ENCODE measurements at regions not wholly inside any gene's neighbourhood (a gene's known extent, or its start where the extent isn't known, plus 50 kb on each side); places are given as distances from the start of the nearest gene placed in this dataset.

DNA sequence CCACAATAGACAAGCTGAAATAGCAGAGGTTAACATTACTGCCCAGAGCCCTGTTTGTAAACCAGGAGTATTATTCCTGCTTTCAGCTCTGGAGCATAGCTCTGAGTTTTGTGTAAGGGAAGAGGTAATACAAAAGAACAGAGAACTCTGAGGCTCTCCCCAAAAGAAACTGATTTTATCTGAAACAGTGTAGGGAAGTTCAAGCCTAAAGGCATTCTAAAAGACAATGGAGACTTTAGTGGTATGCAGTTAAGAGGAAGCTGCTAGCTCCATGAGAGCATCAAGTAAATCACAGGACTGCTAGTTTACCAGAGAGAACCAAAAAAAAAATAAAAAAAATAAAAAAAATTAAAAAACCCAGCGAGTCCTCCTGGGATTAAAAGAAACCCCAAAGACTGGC lies 146.6 kb upstream of the PCSK5 start:
- Histone ChIP-seq H3K4me1 (ENCODE audit: insufficient read depth, low read length, poor library complexity, severe bottlenecking) (no peaks in the 10 kb centered on the region), H3F3A (ENCODE audit: low read depth) (no peaks in the 10 kb centered on the region), H4K20me1 (ENCODE audit: insufficient read depth, low read length, poor library complexity, severe bottlenecking) (no peaks in the 10 kb centered on the region), H3K36me3 (ENCODE audit: insufficient read depth, low read length) (no peaks in the 10 kb centered on the region), H3K27me3 (ENCODE audit: insufficient read depth, low read length, poor library complexity, severe bottlenecking) (no peaks in the 10 kb centered on the region), H2AFZ (ENCODE audit: low read length) (no peak overlapping the region), H3K4me2 (ENCODE audit: low read depth, low read length, poor library complexity, severe bottlenecking) (no peak overlapping the region), H3K9me2 (replicated peaks; ENCODE audit: low read depth, low read length) (0 out of 2 replicates have a peak, but pooled peaks cover 3% of the 10 kb centered on the region), H3K4me3 (ENCODE audit: low read length, poor library complexity, severe bottlenecking) (no peak overlapping the region), H3K9me3 (ENCODE audit: insufficient read depth, low read depth, low read length) (no peaks in the 10 kb centered on the region), H3K9ac (ENCODE audit: low read depth, low read length, poor library complexity, severe bottlenecking) (no peak overlapping the region), H3K79me2 (ENCODE audit: insufficient read depth, low read length) (no peaks in the 10 kb centered on the region)
- TF ChIP-seq EZH2phosphoT487 (IDR thresholded peaks at IDR 0.05; ENCODE audit: borderline replicate concordance), result no peak
- TF ChIP-seq, protein P1, sequence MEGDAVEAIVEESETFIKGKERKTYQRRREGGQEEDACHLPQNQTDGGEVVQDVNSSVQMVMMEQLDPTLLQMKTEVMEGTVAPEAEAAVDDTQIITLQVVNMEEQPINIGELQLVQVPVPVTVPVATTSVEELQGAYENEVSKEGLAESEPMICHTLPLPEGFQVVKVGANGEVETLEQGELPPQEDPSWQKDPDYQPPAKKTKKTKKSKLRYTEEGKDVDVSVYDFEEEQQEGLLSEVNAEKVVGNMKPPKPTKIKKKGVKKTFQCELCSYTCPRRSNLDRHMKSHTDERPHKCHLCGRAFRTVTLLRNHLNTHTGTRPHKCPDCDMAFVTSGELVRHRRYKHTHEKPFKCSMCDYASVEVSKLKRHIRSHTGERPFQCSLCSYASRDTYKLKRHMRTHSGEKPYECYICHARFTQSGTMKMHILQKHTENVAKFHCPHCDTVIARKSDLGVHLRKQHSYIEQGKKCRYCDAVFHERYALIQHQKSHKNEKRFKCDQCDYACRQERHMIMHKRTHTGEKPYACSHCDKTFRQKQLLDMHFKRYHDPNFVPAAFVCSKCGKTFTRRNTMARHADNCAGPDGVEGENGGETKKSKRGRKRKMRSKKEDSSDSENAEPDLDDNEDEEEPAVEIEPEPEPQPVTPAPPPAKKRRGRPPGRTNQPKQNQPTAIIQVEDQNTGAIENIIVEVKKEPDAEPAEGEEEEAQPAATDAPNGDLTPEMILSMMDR (conservative IDR thresholded peaks at IDR 0.05; ENCODE audit: low read length), result no peak

DNA sequence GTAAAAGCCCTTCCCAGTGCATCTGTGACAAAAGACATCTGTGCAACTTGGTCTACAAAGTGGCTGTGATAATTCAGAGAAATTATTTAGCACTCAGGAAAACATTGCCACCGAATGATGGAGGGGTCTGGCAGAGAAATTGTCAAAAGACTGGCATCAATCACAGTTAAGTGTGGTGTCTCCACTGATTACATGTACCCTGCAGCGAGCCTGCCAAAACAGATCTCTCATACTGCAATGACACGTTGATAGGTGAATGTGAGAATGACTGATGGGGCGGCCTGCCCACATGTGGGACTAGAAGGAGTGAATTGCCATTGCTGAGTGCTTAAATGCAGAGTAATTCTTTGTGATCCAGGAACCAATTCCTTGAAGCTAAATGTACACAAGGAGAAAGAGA lies 136.4 kb upstream of the PCSK5 start:
- Histone ChIP-seq H3F3A (ENCODE audit: low read depth) (no peaks in the 10 kb centered on the region), H3K4me2 (ENCODE audit: low read depth, low read length, poor library complexity, severe bottlenecking) (no peak overlapping the region), H3K36me3 (ENCODE audit: insufficient read depth, low read length) (no peaks in the 10 kb centered on the region), H3K79me2 (ENCODE audit: insufficient read depth, low read length) (no peaks in the 10 kb centered on the region), H3K27me3 (ENCODE audit: insufficient read depth, low read length, poor library complexity, severe bottlenecking) (no peaks in the 10 kb centered on the region), H3K9ac (ENCODE audit: low read depth, low read length, poor library complexity, severe bottlenecking) (no peak overlapping the region), H3K4me1 (ENCODE audit: insufficient read depth, low read length, poor library complexity, severe bottlenecking) (no peaks in the 10 kb centered on the region), H3K9me2 (replicated peaks; ENCODE audit: low read depth, low read length) (no peaks in the 10 kb centered on the region), H4K20me1 (ENCODE audit: insufficient read depth, low read length, poor library complexity, severe bottlenecking) (no peaks in the 10 kb centered on the region), H2AFZ (ENCODE audit: low read length) (no peak overlapping the region), H3K4me3 (ENCODE audit: low read length, poor library complexity, severe bottlenecking) (no peak overlapping the region), H3K9me3 (ENCODE audit: insufficient read depth, low read depth, low read length) (0 out of 2 replicates have a peak, but pooled peaks cover 5% of the 10 kb centered on the region)
- TF ChIP-seq, protein P1 (conservative IDR thresholded peaks at IDR 0.05; ENCODE audit: low read length), result no peak
- no peak for TF ChIP-seq EZH2phosphoT487 (IDR thresholded peaks at IDR 0.05; ENCODE audit: borderline replicate concordance)

DNA sequence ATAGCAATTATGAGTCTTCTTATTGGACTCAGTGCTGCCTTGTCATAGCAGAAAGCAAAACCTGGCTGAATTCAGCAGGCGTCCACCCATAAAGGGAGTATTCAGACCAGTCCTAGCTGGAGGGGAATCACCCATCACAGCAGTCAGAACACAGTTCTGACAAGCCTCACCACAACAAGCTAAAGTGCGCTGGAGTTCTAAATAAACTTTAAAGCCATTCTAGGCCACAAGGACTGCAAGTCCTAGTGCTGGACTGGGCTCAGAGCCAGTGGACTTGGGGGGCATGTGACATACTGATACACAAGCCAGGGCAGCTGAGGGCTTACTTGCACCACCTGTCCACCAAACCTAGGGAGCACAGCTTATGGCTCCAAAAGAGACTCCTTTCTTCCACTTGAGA lies 115.3 kb upstream of the PCSK5 start:
- H2AFZ ChIP-seq (ENCODE audit: low read length), result no peak overlapping the region
- H3K36me3 ChIP-seq (ENCODE audit: insufficient read depth, low read length), result no peaks in the 10 kb centered on the region
- TF ChIP-seq EZH2phosphoT487 (IDR thresholded peaks at IDR 0.05; ENCODE audit: borderline replicate concordance), result no peak
- TF ChIP-seq, protein P1 (conservative IDR thresholded peaks at IDR 0.05; ENCODE audit: low read length), result no peak
- H3K4me3 ChIP-seq (ENCODE audit: low read length, poor library complexity, severe bottlenecking), result no peak overlapping the region
- no peak overlapping the region for H3K4me2 ChIP-seq (ENCODE audit: low read depth, low read length, poor library complexity, severe bottlenecking)
- no peaks in the 10 kb centered on the region for H3K9me3 ChIP-seq (ENCODE audit: insufficient read depth, low read depth, low read length)
- no peaks in the 10 kb centered on the region for H3F3A ChIP-seq (ENCODE audit: low read depth)
- H3K79me2 ChIP-seq (ENCODE audit: insufficient read depth, low read length), result no peaks in the 10 kb centered on the region
- no peak overlapping the region for H3K9ac ChIP-seq (ENCODE audit: low read depth, low read length, poor library complexity, severe bottlenecking)
- H3K4me1 ChIP-seq (ENCODE audit: insufficient read depth, low read length, poor library complexity, severe bottlenecking), result no peaks in the 10 kb centered on the region
- no peaks in the 10 kb centered on the region for H3K9me2 ChIP-seq (replicated peaks; ENCODE audit: low read depth, low read length)
- H4K20me1 ChIP-seq (ENCODE audit: insufficient read depth, low read length, poor library complexity, severe bottlenecking), result no peaks in the 10 kb centered on the region
- H3K27me3 ChIP-seq (ENCODE audit: insufficient read depth, low read length, poor library complexity, severe bottlenecking), result no peaks in the 10 kb centered on the region

All from Loucy (cell line).